ENCODE measurements at regions not wholly inside any gene's neighbourhood (a gene's known extent, or its start where the extent isn't known, plus 50 kb on each side); places are given as distances from the start of the nearest gene placed in this dataset.

DNA sequence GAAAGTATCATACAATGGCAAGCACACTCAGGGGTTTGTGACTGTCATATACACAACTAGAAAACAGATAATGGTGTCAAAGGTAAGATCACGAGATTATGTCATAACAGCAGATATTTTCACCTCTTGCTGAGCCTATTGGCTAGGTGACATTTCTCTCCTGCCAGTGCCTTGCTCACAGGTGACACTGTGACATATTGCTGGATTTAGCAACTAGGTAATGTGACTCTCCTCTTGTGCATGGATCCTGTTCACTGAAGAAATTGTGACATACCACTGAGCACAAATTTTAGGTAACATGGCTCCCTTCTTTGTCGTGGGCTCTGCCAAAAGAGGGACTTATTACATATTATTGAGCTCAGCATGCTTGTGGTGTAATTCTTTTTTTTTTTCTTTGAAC, 842.0 kb upstream of the TSPY4 start:
- H3K27ac Mint-ChIP-seq = no peak overlapping the region
- H3K4me1 Mint-ChIP-seq = no peaks in the 10 kb centered on the region
- Histone ChIP-seq H3F3A (replicated peaks; ENCODE audit: low read depth) (no peaks in the 10 kb centered on the region), H3K27ac (ENCODE audit: low read depth) (no peak overlapping the region), H3K4me2 (no peak overlapping the region), H4K20me1 (replicated peaks; ENCODE audit: insufficient read depth) (no peaks in the 10 kb centered on the region), H3K27me3 (ENCODE audit: insufficient read depth) (no peaks in the 10 kb centered on the region), H3K79me2 (replicated peaks; ENCODE audit: insufficient read depth) (no peaks in the 10 kb centered on the region), H3K9me2 (ENCODE audit: insufficient read depth) (no peaks in the 10 kb centered on the region), H3K36me3 (ENCODE audit: insufficient read depth) (no peaks in the 10 kb centered on the region), H3K4me1 (ENCODE audit: insufficient read depth) (no peaks in the 10 kb centered on the region), H3K4me3 (no peak overlapping the region), H2AFZ (no peak overlapping the region)
- H3K36me3 Mint-ChIP-seq (ENCODE audit: low read depth) = no peaks in the 10 kb centered on the region
- H3K9me3 Mint-ChIP-seq = peaks cover 80% of the 10 kb centered on the region
- H3K4me3 Mint-ChIP-seq = no peak overlapping the region
- ATAC-seq = no peak
- TF ChIP-seq, protein P1, sequence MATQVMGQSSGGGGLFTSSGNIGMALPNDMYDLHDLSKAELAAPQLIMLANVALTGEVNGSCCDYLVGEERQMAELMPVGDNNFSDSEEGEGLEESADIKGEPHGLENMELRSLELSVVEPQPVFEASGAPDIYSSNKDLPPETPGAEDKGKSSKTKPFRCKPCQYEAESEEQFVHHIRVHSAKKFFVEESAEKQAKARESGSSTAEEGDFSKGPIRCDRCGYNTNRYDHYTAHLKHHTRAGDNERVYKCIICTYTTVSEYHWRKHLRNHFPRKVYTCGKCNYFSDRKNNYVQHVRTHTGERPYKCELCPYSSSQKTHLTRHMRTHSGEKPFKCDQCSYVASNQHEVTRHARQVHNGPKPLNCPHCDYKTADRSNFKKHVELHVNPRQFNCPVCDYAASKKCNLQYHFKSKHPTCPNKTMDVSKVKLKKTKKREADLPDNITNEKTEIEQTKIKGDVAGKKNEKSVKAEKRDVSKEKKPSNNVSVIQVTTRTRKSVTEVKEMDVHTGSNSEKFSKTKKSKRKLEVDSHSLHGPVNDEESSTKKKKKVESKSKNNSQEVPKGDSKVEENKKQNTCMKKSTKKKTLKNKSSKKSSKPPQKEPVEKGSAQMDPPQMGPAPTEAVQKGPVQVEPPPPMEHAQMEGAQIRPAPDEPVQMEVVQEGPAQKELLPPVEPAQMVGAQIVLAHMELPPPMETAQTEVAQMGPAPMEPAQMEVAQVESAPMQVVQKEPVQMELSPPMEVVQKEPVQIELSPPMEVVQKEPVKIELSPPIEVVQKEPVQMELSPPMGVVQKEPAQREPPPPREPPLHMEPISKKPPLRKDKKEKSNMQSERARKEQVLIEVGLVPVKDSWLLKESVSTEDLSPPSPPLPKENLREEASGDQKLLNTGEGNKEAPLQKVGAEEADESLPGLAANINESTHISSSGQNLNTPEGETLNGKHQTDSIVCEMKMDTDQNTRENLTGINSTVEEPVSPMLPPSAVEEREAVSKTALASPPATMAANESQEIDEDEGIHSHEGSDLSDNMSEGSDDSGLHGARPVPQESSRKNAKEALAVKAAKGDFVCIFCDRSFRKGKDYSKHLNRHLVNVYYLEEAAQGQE (IDR thresholded peaks at IDR 0.05; ENCODE audit: unreplicated experiment) = no peak
- TF ChIP-seq ZNF331 (CRISPR knock-in tag; IDR thresholded peaks at IDR 0.05; ENCODE audit: low read depth) (no peak), JUNB (IDR thresholded peaks at IDR 0.05; ENCODE audit: unreplicated experiment) (no peak), EZH2 (IDR thresholded peaks at IDR 0.05; ENCODE audit: low read depth, unreplicated experiment) (no peak), STAT1 (IDR thresholded peaks at IDR 0.05; ENCODE audit: unreplicated experiment) (no peak), CREB1 (CRISPR knock-in tag; IDR thresholded peaks at IDR 0.05; ENCODE audit: low read depth) (no peak), POLR2AphosphoS5 (IDR thresholded peaks at IDR 0.05; ENCODE audit: low read depth) (no peak), NANOG (IDR thresholded peaks at IDR 0.05; ENCODE audit: borderline replicate concordance) (no peak), EZH2phosphoT487 (IDR thresholded peaks at IDR 0.05; ENCODE audit: unreplicated experiment) (no peak), ZNF114 (CRISPR knock-in tag; IDR thresholded peaks at IDR 0.05) (no peak)
- TF ChIP-seq, protein P2, sequence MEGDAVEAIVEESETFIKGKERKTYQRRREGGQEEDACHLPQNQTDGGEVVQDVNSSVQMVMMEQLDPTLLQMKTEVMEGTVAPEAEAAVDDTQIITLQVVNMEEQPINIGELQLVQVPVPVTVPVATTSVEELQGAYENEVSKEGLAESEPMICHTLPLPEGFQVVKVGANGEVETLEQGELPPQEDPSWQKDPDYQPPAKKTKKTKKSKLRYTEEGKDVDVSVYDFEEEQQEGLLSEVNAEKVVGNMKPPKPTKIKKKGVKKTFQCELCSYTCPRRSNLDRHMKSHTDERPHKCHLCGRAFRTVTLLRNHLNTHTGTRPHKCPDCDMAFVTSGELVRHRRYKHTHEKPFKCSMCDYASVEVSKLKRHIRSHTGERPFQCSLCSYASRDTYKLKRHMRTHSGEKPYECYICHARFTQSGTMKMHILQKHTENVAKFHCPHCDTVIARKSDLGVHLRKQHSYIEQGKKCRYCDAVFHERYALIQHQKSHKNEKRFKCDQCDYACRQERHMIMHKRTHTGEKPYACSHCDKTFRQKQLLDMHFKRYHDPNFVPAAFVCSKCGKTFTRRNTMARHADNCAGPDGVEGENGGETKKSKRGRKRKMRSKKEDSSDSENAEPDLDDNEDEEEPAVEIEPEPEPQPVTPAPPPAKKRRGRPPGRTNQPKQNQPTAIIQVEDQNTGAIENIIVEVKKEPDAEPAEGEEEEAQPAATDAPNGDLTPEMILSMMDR (conservative IDR thresholded peaks at IDR 0.05; ENCODE audit: low read depth in 2 of 2) = no peak
- TF ChIP-seq, protein P3, sequence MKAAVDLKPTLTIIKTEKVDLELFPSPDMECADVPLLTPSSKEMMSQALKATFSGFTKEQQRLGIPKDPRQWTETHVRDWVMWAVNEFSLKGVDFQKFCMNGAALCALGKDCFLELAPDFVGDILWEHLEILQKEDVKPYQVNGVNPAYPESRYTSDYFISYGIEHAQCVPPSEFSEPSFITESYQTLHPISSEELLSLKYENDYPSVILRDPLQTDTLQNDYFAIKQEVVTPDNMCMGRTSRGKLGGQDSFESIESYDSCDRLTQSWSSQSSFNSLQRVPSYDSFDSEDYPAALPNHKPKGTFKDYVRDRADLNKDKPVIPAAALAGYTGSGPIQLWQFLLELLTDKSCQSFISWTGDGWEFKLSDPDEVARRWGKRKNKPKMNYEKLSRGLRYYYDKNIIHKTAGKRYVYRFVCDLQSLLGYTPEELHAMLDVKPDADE (IDR thresholded peaks at IDR 0.05) = no peak
- TF ChIP-seq, protein P4, sequence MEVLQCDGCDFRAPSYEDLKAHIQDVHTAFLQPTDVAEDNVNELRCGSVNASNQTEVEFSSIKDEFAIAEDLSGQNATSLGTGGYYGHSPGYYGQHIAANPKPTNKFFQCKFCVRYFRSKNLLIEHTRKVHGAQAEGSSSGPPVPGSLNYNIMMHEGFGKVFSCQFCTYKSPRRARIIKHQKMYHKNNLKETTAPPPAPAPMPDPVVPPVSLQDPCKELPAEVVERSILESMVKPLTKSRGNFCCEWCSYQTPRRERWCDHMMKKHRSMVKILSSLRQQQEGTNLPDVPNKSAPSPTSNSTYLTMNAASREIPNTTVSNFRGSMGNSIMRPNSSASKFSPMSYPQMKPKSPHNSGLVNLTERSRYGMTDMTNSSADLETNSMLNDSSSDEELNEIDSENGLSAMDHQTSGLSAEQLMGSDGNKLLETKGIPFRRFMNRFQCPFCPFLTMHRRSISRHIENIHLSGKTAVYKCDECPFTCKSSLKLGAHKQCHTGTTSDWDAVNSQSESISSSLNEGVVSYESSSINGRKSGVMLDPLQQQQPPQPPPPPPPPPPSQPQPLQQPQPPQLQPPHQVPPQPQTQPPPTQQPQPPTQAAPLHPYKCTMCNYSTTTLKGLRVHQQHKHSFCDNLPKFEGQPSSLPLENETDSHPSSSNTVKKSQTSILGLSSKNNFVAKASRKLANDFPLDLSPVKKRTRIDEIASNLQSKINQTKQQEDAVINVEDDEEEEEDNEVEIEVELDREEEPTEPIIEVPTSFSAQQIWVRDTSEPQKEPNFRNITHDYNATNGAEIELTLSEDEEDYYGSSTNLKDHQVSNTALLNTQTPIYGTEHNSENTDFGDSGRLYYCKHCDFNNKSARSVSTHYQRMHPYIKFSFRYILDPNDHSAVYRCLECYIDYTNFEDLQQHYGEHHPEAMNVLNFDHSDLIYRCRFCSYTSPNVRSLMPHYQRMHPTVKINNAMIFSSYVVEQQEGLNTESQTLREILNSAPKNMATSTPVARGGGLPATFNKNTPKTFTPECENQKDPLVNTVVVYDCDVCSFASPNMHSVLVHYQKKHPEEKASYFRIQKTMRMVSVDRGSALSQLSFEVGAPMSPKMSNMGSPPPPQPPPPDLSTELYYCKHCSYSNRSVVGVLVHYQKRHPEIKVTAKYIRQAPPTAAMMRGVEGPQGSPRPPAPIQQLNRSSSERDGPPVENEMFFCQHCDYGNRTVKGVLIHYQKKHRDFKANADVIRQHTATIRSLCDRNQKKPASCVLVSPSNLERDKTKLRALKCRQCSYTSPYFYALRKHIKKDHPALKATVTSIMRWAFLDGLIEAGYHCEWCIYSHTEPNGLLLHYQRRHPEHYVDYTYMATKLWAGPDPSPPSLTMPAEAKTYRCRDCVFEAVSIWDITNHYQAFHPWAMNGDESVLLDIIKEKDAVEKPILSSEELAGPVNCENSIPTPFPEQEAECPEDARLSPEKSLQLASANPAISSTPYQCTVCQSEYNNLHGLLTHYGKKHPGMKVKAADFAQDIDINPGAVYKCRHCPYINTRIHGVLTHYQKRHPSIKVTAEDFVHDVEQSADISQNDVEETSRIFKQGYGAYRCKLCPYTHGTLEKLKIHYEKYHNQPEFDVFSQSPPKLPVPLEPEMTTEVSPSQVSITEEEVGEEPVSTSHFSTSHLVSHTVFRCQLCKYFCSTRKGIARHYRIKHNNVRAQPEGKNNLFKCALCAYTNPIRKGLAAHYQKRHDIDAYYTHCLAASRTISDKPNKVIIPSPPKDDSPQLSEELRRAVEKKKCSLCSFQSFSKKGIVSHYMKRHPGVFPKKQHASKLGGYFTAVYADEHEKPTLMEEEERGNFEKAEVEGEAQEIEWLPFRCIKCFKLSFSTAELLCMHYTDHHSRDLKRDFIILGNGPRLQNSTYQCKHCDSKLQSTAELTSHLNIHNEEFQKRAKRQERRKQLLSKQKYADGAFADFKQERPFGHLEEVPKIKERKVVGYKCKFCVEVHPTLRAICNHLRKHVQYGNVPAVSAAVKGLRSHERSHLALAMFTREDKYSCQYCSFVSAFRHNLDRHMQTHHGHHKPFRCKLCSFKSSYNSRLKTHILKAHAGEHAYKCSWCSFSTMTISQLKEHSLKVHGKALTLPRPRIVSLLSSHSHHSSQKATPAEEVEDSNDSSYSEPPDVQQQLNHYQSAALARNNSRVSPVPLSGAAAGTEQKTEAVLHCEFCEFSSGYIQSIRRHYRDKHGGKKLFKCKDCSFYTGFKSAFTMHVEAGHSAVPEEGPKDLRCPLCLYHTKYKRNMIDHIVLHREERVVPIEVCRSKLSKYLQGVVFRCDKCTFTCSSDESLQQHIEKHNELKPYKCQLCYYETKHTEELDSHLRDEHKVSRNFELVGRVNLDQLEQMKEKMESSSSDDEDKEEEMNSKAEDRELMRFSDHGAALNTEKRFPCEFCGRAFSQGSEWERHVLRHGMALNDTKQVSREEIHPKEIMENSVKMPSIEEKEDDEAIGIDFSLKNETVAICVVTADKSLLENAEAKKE (CRISPR knock-in tag; IDR thresholded peaks at IDR 0.05) = no peak
- no peak for DNase-seq (ENCODE audit: low spot score)
- H3K27me3 Mint-ChIP-seq (ENCODE audit: insufficient read depth, low read depth, poor library complexity) = no peaks in the 10 kb centered on the region
